Mononuclear cell (primary cell): ENCODE measurements at regions not wholly inside any gene's neighbourhood (a gene's known extent, or its start where the extent isn't known, plus 50 kb on each side); places are given as distances from the start of the nearest gene placed in this dataset.
"Not testable (repeated sequence)": the region's sequence is repeated elsewhere in the genome, so short reads cannot be mapped to it uniquely, and the experiment has no call there.

Experiments
- H3K27me3 ChIP-seq: 2 replicates; pipeline ENCODE4 v1.6.0; 2011; ENCODE audit warnings: low read length, control low read depth; ENCODE audit not compliant: insufficient read depth
- H3K4me1 ChIP-seq: 2 replicates; pipeline ENCODE4 v1.5.1; 2011; ENCODE audit warnings: mild to moderate bottlenecking, low read length, control low read depth; ENCODE audit not compliant: insufficient read depth
- H3K4me3 ChIP-seq: 2 replicates; pipeline ENCODE4 v1.5.1; 2011; ENCODE audit warnings: mild to moderate bottlenecking, low read length, moderate library complexity
- H3K9me3 ChIP-seq: 2 replicates; pipeline ENCODE4 v1.5.1; 2011; ENCODE audit warnings: low read depth, mild to moderate bottlenecking, control low read depth, low read length

DNA sequence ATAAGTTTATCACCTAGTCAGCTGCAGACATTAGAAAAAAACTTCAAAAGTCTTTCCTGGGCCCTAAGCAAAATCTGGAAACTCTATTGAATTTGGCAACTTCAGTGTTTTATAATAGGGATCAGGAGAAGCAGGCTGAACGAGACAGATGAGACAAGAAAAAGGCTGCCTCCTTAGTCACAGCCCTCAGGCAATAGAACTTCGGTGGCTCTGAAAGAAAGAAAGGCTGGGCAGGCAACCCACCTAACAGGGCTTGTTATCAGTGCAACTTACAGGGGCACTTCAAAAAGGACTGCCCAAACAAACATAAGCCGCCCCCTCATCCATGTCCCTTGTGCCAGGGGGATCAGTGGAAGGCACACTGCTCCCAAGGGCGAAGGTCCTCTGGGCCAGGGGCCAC lies 657.9 kb upstream of the HS3ST5 start:
- Histone ChIP-seq H3K9me3 (no peaks in the 10 kb centered on the region), H3K4me3 (no peak overlapping the region), H3K27me3 (no peaks in the 10 kb centered on the region), H3K4me1 (no peaks in the 10 kb centered on the region)

DNA sequence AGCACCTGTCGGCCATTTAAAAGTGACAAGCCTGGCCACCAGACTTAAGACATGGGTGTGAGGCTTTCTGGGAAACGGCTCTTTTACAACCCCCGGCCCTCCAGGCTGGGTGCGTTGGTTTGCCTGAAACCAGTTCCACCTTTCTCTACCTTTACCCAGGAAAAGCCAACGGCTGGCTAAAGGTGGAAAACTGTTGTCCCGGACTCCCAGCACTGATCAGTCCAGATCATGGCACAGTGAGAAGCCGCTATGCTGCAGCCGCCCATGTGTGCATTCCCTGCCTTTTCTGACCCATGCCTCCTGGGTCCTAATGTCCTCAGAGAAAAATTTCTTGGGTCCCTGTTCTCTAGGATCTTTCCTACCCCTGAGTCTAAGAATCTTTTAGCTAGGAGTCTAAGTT lies 655.7 kb upstream of the HS3ST5 start:
- Histone ChIP-seq H3K9me3 (no peaks in the 10 kb centered on the region), H3K27me3 (no peaks in the 10 kb centered on the region), H3K4me1 (no peaks in the 10 kb centered on the region), H3K4me3 (no peak overlapping the region)

DNA sequence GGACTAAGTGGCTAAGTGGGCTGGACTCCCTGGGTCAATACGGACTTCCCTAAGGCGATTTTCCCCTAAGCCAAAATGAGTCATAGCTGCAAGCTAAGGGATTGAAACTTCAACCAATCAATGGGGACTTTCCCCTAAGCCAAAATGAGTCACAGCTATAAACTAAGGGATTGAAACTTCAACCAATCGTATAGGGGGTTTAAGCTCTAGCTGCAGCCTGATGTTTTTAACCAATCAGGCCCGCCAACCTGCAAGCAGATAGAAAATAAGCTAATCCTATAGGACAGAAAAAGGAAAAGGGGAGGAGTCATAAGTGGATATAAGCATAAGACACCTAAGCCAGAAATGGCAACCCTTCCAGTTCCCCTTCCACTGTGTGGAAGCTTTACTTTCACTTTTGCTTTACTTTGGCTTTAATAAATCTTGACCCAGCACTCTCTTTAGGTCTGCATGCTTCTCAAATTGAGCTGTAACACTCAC lies 655.0 kb upstream of the HS3ST5 start:
- no peak overlapping the region for H3K4me3 ChIP-seq
- no peaks in the 10 kb centered on the region for H3K9me3 ChIP-seq
- H3K4me1 ChIP-seq, result no peaks in the 10 kb centered on the region
- no peaks in the 10 kb centered on the region for H3K27me3 ChIP-seq

DNA sequence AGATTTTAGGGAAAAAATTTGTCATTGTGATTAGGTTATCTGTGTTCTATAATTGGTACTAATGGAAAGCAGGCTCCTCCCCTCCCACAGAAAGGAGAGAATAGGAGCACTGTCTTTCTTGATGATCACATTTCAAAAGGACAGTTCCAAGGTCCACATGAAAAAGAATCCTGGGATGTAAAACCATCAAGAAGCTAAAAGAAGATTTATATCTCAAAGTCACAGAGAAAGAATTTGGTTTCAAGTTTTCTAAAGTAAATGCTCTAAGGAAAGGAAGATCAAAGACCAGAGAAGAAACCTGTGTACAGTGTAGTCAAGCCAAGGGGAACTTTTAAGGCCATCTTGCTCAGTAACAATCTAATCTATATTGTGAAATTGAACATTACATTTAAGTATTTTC lies 652.7 kb upstream of the HS3ST5 start:
- no peaks in the 10 kb centered on the region for H3K4me1 ChIP-seq

DNA sequence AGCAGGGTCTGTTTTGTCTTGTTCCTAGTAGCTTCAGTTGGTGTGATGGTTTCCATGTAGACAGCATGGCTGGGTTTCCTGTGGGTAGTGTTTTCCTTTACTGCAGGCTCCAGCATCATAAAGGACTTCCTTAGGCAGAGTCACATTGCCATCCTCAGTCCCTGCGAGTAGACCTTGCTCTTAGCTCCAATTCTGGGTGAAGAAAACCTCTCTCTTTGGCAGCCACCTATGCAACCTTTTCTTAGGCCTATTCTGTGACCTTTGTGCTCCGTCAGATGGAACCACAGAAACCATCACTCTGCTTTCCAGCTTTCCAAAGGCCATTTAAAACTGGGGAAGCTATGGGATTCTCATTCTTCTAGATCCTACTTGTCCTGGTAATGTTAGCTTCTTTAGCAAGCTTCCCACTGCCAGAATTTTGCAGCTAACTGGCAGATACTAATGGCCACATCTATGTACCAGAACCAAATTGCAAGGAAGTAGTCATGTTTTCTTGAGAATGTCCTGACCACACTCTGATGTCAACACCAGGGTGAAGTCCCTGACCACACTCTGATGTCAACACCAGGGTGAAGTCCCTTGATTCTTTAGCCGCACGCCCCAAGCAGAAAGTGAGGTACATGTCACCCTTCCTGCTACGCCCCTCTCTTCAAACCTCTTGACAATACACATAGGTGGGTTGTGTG lies 646.6 kb upstream of the HS3ST5 start:
- Histone ChIP-seq H3K4me3 (no peak overlapping the region), H3K27me3 (no peaks in the 10 kb centered on the region), H3K9me3 (peaks cover 4% of the 10 kb centered on the region), H3K4me1 (peaks cover 5% of the 10 kb centered on the region)

More for the DNA sequence above, 652.7 kb upstream of the HS3ST5 start:
- H3K9me3 ChIP-seq, result no peaks in the 10 kb centered on the region
- H3K27me3 ChIP-seq, result no peaks in the 10 kb centered on the region
- H3K4me3 ChIP-seq, result no peak overlapping the region

DNA sequence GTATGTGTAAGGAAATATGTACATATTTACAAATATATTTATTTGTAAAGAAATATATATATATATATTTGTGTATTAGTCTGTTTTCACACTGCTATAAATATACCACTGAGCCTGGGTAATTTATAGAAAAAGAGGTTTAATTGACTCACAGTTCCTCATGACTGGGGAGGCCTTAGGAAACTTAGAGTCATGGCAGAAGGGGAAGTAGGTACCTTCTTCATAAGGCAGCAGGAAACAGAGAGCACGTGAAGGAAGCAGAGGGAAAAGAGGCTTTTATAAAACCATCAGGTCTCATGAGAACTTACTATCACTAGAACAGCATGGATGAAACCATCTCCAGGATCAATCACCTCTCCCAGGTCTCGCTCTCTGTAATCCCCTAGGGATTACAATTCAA lies 644.5 kb upstream of the HS3ST5 start:
- Histone ChIP-seq H3K4me3 (no peak overlapping the region), H3K9me3 (peaks cover 4% of the 10 kb centered on the region), H3K4me1 (peaks cover 5% of the 10 kb centered on the region), H3K27me3 (no peaks in the 10 kb centered on the region)

DNA sequence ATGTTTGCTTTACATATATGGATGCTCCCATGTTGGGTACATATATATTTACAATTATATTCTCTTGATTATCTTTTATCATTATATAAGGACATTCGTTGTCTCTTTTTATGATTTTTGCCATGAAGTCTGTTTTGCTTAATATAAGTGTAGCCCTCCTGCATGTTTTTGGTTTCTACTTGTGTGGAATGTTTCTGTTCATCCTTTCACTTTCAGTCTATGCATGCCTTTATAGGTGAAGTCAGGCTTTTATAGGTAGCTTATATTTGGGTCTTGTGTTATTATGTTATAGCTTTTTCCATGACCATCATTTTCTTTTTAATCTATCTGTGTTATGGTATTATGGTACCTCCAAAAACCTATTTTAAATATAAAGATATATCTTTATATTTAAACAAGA lies 612.5 kb upstream of the HS3ST5 start:
- Histone ChIP-seq H3K9me3 (no peaks in the 10 kb centered on the region), H3K4me1 (no peaks in the 10 kb centered on the region), H3K27me3 (no peaks in the 10 kb centered on the region), H3K4me3 (no peak overlapping the region)

DNA sequence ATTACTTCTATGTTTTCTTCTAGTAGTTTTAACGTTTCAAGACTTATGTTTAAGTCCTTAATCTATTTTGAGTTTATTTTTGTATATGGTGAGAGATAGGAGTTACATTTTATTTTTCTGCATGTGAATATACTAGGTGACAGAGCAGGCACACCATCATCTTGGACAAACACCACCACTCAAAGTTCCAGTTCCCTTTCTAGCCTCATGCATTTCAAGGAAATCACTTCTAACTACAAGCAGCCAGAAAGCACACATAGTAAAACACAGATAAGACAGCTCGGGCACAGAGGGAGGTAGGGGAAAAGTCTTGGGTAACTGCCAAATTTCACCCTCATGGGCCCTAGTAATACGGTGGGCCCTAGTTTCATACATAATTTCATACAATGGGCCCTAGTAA lies 609.4 kb upstream of the HS3ST5 start:
- H3K4me3 ChIP-seq, result no peak overlapping the region
- H3K27me3 ChIP-seq, result no peaks in the 10 kb centered on the region
- no peaks in the 10 kb centered on the region for H3K4me1 ChIP-seq
- no peaks in the 10 kb centered on the region for H3K9me3 ChIP-seq

DNA sequence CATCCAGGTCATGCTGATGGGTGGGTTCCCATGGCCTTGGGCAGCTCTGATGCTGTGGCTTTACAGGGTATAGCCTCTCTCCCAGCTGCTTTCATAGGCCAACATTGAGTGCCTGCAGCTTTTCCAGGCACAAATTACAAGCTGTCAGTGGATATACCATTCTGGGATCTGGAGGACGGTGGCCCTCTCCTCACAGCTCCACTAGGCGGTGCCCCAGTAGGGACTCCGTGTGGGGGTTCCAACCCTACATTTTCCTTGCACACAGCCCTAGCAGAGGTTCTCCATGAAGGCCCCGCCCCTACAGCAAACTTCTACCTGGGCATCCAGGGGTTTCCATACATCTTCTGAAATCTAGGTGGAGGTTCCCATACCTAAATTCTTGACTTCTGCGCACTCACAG lies 602.6 kb upstream of the HS3ST5 start:
- Histone ChIP-seq H3K27me3 (no peaks in the 10 kb centered on the region), H3K4me3 (no peak overlapping the region), H3K4me1 (no peaks in the 10 kb centered on the region), H3K9me3 (peaks cover 8% of the 10 kb centered on the region)

DNA sequence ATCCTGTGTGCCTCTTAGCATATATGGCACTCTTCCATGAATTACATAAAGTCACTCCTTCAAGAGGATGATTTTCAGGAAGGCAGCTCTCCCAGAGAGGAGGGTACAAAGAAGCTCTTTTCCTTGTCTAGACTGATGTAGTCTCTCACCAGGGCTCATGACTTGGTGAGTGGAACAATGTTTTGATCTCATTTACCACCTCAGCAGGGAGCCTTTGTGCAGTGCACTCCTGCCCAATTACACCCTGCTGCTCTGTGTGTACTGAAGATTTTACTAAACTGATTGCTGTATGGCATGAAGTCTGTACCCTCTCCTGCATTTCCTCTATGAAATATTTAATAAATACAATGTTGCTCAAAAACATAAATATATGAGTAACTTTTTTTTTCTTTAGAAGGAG lies 598.3 kb upstream of the HS3ST5 start:
- H3K4me1 ChIP-seq, result no peaks in the 10 kb centered on the region
- H3K27me3 ChIP-seq, result no peaks in the 10 kb centered on the region
- H3K4me3 ChIP-seq, result no peak overlapping the region
- H3K9me3 ChIP-seq, result peaks cover 8% of the 10 kb centered on the region

DNA sequence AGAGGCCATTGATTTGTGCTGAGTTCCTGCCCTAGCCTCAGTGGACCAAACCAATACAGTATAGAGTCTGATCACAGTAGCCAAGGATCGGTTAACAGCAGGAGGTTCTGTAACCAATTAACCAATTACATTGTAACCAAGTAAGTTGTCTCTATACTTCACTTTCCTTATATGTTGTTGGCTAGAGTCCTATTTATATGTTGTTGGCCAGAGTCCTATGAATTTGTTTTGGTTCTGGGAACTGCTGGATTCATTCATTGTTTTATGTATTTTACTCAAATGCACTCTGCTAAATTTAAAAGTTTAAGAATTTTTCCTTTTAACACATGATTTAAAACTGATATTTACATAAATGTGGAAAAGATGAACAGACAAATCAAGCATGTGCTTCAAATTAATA lies 597.4 kb upstream of the HS3ST5 start:
- Histone ChIP-seq H3K9me3 (peaks cover 8% of the 10 kb centered on the region), H3K27me3 (no peaks in the 10 kb centered on the region), H3K4me1 (no peaks in the 10 kb centered on the region), H3K4me3 (no peak overlapping the region)

DNA sequence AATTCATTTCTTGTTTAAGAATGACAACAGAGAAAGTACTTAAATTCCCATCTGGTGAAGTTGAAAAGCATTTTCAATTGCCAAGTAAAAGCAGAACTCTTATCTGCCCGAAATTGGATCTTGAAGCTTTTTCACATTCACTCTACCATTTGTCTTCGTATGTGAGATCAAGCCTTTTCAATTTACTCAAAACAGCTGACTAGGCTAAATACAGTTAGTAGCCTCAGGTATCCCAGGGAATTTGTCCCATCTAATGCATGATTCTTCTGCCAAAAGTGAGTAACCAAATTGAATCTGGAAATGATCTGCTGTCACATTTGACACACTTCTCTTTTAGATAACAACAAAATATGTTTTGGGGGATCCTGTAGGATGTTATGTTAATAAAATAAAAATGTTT lies 596.8 kb upstream of the HS3ST5 start:
- H3K9me3 ChIP-seq, result peaks cover 8% of the 10 kb centered on the region
- no peaks in the 10 kb centered on the region for H3K4me1 ChIP-seq
- H3K27me3 ChIP-seq, result no peaks in the 10 kb centered on the region

DNA sequence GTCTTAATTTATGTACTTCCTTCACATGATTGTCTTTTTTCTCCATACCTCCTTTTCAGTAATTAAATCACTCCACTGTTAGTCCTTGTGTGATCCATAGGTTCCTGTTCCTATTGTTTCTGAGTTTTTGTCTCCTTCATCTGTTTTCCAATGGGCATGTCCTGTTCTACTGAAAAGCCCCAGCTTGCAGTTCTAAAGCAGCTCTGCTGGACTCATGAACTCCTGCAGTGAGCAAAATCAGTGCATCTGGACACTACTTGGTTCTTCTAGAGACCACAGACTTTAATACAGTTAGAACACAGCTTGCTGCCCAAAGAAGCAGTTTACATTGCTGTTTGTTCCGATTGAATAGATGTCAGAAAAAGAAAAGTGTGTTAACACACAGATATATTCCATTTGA lies 593.3 kb upstream of the HS3ST5 start:
- no peak overlapping the region for H3K4me3 ChIP-seq
- H3K9me3 ChIP-seq, result no peaks in the 10 kb centered on the region
- H3K27me3 ChIP-seq, result no peaks in the 10 kb centered on the region
- no peaks in the 10 kb centered on the region for H3K4me1 ChIP-seq

More for the DNA sequence above, 596.8 kb upstream of the HS3ST5 start:
- H3K4me3 ChIP-seq, result no peak overlapping the region

DNA sequence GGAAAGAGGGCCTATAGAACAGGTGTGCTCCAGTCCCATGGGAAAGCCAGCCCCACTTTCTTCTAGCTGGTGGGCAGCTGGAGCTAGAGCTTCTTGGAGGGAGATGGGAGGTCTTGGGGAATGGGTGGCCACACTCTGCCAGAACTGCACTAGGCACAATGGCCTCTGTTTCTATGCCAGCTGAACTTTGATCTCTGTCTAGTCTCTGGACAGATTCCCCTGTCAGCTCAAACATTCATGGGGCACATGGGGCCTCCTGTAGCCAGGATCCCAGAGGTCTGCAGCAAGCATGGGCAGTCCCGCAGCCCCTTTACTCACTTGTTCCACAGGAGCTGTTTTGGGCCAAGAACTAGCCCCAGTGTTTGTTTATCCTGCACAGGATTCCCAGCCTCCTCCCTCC lies 591.3 kb upstream of the HS3ST5 start:
- H3K4me1 ChIP-seq, result no peaks in the 10 kb centered on the region

DNA sequence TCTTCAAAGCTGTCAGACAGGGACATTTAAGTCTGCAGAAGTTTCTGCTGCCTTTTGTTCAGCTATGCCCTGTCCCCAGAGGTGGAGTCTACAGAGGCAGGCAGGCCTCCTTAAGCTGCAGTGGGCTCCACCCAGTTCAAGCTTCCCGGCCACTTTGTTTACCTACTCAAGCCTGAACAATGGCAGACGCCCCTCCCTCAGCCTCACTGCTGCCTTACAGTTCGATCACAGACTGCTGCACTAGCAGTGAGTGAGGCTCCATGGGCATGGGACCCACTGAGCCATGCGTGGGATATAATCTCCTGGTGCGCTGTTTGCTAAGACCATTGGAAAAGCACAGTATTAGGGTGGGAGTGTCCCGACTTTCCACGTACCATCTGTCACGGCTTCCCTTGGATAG lies 585.9 kb upstream of the HS3ST5 start:
- not testable (repeated sequence) for H3K9me3 ChIP-seq, H3K27me3 ChIP-seq, H3K4me3 ChIP-seq, H3K4me1 ChIP-seq

More for the DNA sequence above, 591.3 kb upstream of the HS3ST5 start:
- no peaks in the 10 kb centered on the region for H3K9me3 ChIP-seq
- H3K4me3 ChIP-seq, result no peak overlapping the region
- H3K27me3 ChIP-seq, result no peaks in the 10 kb centered on the region

DNA sequence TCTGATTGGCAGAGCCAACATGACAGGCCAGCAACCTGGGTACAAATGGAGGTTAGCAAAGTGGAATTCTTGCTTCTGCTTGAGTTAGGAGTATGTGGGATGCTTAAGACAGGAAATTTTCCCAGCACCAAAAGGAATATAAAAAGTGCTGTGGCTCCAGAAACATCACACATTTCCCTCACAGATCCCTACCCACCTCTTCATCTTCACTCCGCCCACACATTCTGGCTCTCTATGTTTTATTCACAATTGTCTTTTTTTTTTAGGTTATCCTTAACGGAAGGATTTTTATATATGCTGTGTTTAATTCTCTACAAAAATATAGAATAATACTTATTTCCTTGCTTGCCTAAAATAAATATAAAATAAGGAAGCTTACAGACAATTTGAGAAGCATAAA lies 563.3 kb upstream of the HS3ST5 start:
- Histone ChIP-seq H3K9me3 (no peaks in the 10 kb centered on the region), H3K4me1 (no peaks in the 10 kb centered on the region), H3K27me3 (no peaks in the 10 kb centered on the region), H3K4me3 (no peak overlapping the region)
